GM12878 (cell line): ENCODE measurements at regions not wholly inside any gene's neighbourhood (a gene's known extent, or its start where the extent isn't known, plus 50 kb on each side); places are given as distances from the start of the nearest gene placed in this dataset.

ENCODE experiments used
- ATAC-seq: fragments of 200-7000 bp; cut with Tn5 transposase; 3 replicates; pipeline ENCODE4 v1.9.1; 2020; ENCODE audit warnings: mild to moderate bottlenecking, moderate library complexity
- BruUV-seq: library from RNA; stranded (reverse); fragments of 400-500 nt; replicated peaks from 2 replicates; lab custom pipeline; 2021; lab: Mats Ljungman, UMichigan
- CTCF ChIA-PET: fragments of 300-600 bp; sonication (Branson Sonifier 250); formaldehyde crosslinking; extraction: SDS; loops from one replicate; lab custom pipeline; 2021; ENCODE audit warnings: inconsistent platforms; lab: Yijun Ruan, JAX
- POLR2A ChIA-PET: fragments of 350-600 bp; formaldehyde crosslinking; extraction: SDS; loops from one replicate; lab custom pipeline; 2021; ENCODE audit warnings: inconsistent platforms; lab: Charles Lee
- RAD21 ChIA-PET: fragments of 300-600 bp; sonication (Branson Sonifier 250); formaldehyde crosslinking; loops from one replicate; lab custom pipeline; 2023; ENCODE audit warnings: antibody characterized with exemption; ENCODE audit not compliant: unreplicated experiment; lab: Charles Lee
- SMC1A ChIA-PET: fragments of 300-600 bp; sonication (Branson Sonifier 250); formaldehyde crosslinking; loops from one replicate; lab custom pipeline; 2023; ENCODE audit not compliant: unreplicated experiment, uncharacterized antibody; lab: Charles Lee
- DNase-seq: peaks from one replicate; pipeline ENCODE4 v3.0.0-alpha.2; 2011; ENCODE audit warnings: low read depth, low spot score
- FAIRE-seq: peaks from 3 replicates; lab custom pipeline; 2011; peaks lifted over from hg19 to GRCh38; lab: Jason Lieb, UNC
- H2AFZ ChIP-seq: 2 replicates; pipeline ENCODE4 v1.6.0; 2011; ENCODE audit warnings: low read depth, low read length, control low read depth; ENCODE audit not compliant: control insufficient read depth
- H3K27ac ChIP-seq: 2 replicates; pipeline ENCODE4 v1.5.1; 2011; ENCODE audit warnings: control low read depth; ENCODE audit not compliant: control insufficient read depth, insufficient read depth
- H3K27me3 ChIP-seq, 2 experiments: replicated peaks in 1 of 2; 2 replicates each; pipeline versions ENCODE4 v1.6.0 to v1.6.1; 2011; ENCODE audit warnings: low read length in 1 of 2; ENCODE audit not compliant: control insufficient read depth in 2 of 2, insufficient read depth in 2 of 2
- H3K36me3 ChIP-seq, 2 experiments: 2 replicates each; pipeline ENCODE4 v1.5.1; 2011; ENCODE audit warnings: low read length in 1 of 2; ENCODE audit not compliant: control insufficient read depth in 2 of 2, insufficient read depth in 2 of 2
- H3K4me1 ChIP-seq: 2 replicates; pipeline ENCODE4 v1.6.1; 2011; ENCODE audit warnings: mild to moderate bottlenecking, low read length, moderate library complexity, mixed read lengths; ENCODE audit not compliant: control insufficient read depth, insufficient read depth
- H3K4me2 ChIP-seq: 2 replicates; pipeline ENCODE4 v1.6.0; 2011; ENCODE audit warnings: control low read depth; ENCODE audit not compliant: control insufficient read depth, insufficient read depth
- H3K4me3 ChIP-seq: fragments of 200-600 bp; sonication (generic); 2 replicates; pipeline ENCODE4 v1.5.1; 2016
- H3K79me2 ChIP-seq: 2 replicates; pipeline ENCODE4 v1.6.0; 2011; ENCODE audit warnings: low read length; ENCODE audit not compliant: control insufficient read depth, insufficient read depth
- H3K9ac ChIP-seq: 2 replicates; pipeline ENCODE4 v1.8.0; 2011; ENCODE audit warnings: low read length, control low read depth, mixed read lengths; ENCODE audit not compliant: control insufficient read depth, insufficient read depth
- H3K9me3 ChIP-seq: replicated peaks from 3 replicates; pipeline ENCODE4 v1.5.1; 2011; ENCODE audit warnings: mild to moderate bottlenecking, low read length; ENCODE audit not compliant: control insufficient read depth, insufficient read depth
- H4K20me1 ChIP-seq: 2 replicates; pipeline ENCODE4 v1.6.0; 2011; ENCODE audit not compliant: control insufficient read depth, insufficient read depth
- ASH2L ChIP-seq: fragments of 300-600, 200-600 bp; sonication (generic); IDR thresholded peaks from 2 replicates; pipeline ENCODE4 v1.6.1; 2017; ENCODE audit warnings: low read depth, mild to moderate bottlenecking, borderline replicate concordance
- ETV6 ChIP-seq, 2 experiments: fragments of 450-650 bp in 1 of 2; IDR thresholded peaks in 1 of 2; conservative IDR thresholded peaks in 1 of 2; 2 replicates each; pipeline ENCODE4 v1.6.1; 2014; ENCODE audit warnings: antibody characterized with exemption in 1 of 2, borderline replicate concordance in 1 of 2, low read depth in 1 of 2, mild to moderate bottlenecking in 1 of 2, moderate library complexity in 1 of 2
- HCFC1 ChIP-seq: fragments of 150-350 bp; IDR thresholded peaks from 2 replicates; pipeline ENCODE4 v1.6.1; 2014; ENCODE audit warnings: low read length
- IKZF2 ChIP-seq, 2 experiments: fragments of 450-650 bp; IDR thresholded peaks; 2 replicates each; pipeline ENCODE4 v1.6.1; 2017; ENCODE audit warnings: mild to moderate bottlenecking in 2 of 2, moderate library complexity in 2 of 2
- KAT2A ChIP-seq: conservative IDR thresholded peaks from 2 replicates; pipeline ENCODE4 v1.6.1; 2011; ENCODE audit warnings: low read depth, low read length; ENCODE audit not compliant: control insufficient read depth
- MEF2B ChIP-seq: fragments of 450-650 bp; IDR thresholded peaks from 2 replicates; pipeline ENCODE4 v1.6.1; 2018; ENCODE audit warnings: mild to moderate bottlenecking, moderate library complexity; ENCODE audit not compliant: partially characterized antibody, poor library complexity, severe bottlenecking
- NR2F1 ChIP-seq: fragments of 450-650 bp; conservative IDR thresholded peaks from 2 replicates; pipeline ENCODE4 v1.6.1; 2017; ENCODE audit warnings: mild to moderate bottlenecking
- PAX5 ChIP-seq: IDR thresholded peaks from 2 replicates; pipeline ENCODE4 v1.6.1; 2011; ENCODE audit warnings: low read depth, low read length, borderline replicate concordance
- RCOR1 ChIP-seq: conservative IDR thresholded peaks from 2 replicates; pipeline ENCODE4 v1.6.1; 2012; ENCODE audit warnings: low read depth, low read length, improper control_type of control experiment
- SMARCA5 ChIP-seq: fragments of 450-650 bp; IDR thresholded peaks from 2 replicates; pipeline ENCODE4 v1.6.1; 2017; ENCODE audit warnings: mild to moderate bottlenecking
- SMC3 ChIP-seq: IDR thresholded peaks from 2 replicates; pipeline ENCODE4 v1.6.1; 2011; ENCODE audit warnings: low read length, improper control_type of control experiment, borderline replicate concordance
- SPI1 ChIP-seq: IDR thresholded peaks from 2 replicates; pipeline ENCODE4 v1.6.1; 2011; ENCODE audit warnings: low read depth, mild to moderate bottlenecking, low read length, moderate library complexity, borderline replicate concordance; ENCODE audit not compliant: insufficient read depth
- SREBF1 ChIP-seq: IDR thresholded peaks from 2 replicates; pipeline ENCODE4 v1.6.1; 2012; ENCODE audit warnings: mild to moderate bottlenecking, low read length
- SREBF2 ChIP-seq: IDR thresholded peaks from 2 replicates; pipeline ENCODE4 v1.6.1; 2012; ENCODE audit warnings: mild to moderate bottlenecking, low read length
- SUZ12 ChIP-seq: fragments of 200-600 bp; sonication (generic); IDR thresholded peaks from one replicate; pipeline ENCODE4 v1.6.1; 2018; ENCODE audit warnings: antibody characterized with exemption, mild to moderate bottlenecking; ENCODE audit not compliant: unreplicated experiment
- TAF1 ChIP-seq: IDR thresholded peaks from 2 replicates; pipeline ENCODE4 v1.6.1; 2011; ENCODE audit warnings: mild to moderate bottlenecking, low read depth, low read length, borderline replicate concordance
- ZNF622 ChIP-seq: fragments of 450-650 bp; IDR thresholded peaks from 2 replicates; pipeline ENCODE4 v1.6.1; 2017; ENCODE audit warnings: mild to moderate bottlenecking, inconsistent platforms
- WGBS: methylation state at CpG from one replicate; pipeline ENCODE4 v1.1.6; 2016; ENCODE audit warnings: low lambda C conversion rate; ENCODE audit not compliant: insufficient replicate concordance, insufficient coverage; ENCODE audit errors: missing lambda C conversion rate; 5-methylcytosine and 5-hydroxymethylcytosine counted together
- in situ Hi-C: fragments of 300-500 bp; cut with MboI; formaldehyde crosslinking; loops from 9 replicates; pipeline ENCODE4 v1.14.3; 2018; ENCODE audit warnings: mixed read lengths
- intact Hi-C: fragments of 100-400 bp; cut with micrococcal nuclease; formaldehyde crosslinking; loops from one replicate; pipeline ENCODE4 v1.14.2; 2022; ENCODE audit not compliant: unreplicated experiment
- TF ChIP-seq, protein P1 (sequence below): fragments of 450-650 bp; conservative IDR thresholded peaks from 2 replicates; pipeline ENCODE4 v1.6.1; 2017; ENCODE audit warnings: mild to moderate bottlenecking, moderate library complexity
- TF ChIP-seq, protein P2 (sequence below): fragments of 450-650 bp; IDR thresholded peaks from 2 replicates; pipeline ENCODE4 v1.6.1; 2017; ENCODE audit warnings: low read depth, mild to moderate bottlenecking, moderate library complexity
- TF ChIP-seq, protein P3 (sequence below): IDR thresholded peaks from 2 replicates; pipeline ENCODE4 v1.6.1; 2011; ENCODE audit warnings: low read depth, mild to moderate bottlenecking, low read length, moderate library complexity, borderline replicate concordance; ENCODE audit errors: extremely low read depth
- TF ChIP-seq, protein P4 (sequence below): fragments of 450-650 bp; IDR thresholded peaks from 2 replicates; pipeline ENCODE4 v1.6.1; 2017; ENCODE audit warnings: borderline replicate concordance

DNA sequence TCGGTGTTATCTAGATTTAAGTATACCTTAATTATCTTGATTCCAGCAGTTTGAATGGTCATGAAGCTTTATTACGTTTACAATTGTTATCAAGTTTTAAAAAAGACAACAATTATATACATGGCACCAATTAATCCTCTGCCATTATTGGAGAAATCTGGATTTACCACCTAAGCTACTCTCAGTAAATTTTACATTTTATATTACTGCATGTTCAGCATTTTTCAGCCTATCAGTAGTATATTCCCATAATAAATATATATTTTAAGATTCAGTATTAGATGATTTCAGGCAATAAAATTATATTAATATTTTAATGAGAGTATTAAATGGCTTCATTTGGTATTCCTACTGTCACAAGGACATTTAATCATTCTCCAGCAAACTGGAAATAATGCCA, 264.5 kb upstream of the PRDM9 start (continued):
- TF ChIP-seq IKZF2 (IDR thresholded peaks at IDR 0.05) (no peak), NR2F1 (no peak), MEF2B (no peak), SREBF1 (no peak), RCOR1 (no peak), KAT2A (no peak), SPI1 (no peak), PAX5 (no peak), ASH2L (no peak), SMC3 (no peak), SUZ12 (no peak)
- TF ChIP-seq, protein P1, sequence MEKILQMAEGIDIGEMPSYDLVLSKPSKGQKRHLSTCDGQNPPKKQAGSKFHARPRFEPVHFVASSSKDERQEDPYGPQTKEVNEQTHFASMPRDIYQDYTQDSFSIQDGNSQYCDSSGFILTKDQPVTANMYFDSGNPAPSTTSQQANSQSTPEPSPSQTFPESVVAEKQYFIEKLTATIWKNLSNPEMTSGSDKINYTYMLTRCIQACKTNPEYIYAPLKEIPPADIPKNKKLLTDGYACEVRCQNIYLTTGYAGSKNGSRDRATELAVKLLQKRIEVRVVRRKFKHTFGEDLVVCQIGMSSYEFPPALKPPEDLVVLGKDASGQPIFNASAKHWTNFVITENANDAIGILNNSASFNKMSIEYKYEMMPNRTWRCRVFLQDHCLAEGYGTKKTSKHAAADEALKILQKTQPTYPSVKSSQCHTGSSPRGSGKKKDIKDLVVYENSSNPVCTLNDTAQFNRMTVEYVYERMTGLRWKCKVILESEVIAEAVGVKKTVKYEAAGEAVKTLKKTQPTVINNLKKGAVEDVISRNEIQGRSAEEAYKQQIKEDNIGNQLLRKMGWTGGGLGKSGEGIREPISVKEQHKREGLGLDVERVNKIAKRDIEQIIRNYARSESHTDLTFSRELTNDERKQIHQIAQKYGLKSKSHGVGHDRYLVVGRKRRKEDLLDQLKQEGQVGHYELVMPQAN = no peak

DNA sequence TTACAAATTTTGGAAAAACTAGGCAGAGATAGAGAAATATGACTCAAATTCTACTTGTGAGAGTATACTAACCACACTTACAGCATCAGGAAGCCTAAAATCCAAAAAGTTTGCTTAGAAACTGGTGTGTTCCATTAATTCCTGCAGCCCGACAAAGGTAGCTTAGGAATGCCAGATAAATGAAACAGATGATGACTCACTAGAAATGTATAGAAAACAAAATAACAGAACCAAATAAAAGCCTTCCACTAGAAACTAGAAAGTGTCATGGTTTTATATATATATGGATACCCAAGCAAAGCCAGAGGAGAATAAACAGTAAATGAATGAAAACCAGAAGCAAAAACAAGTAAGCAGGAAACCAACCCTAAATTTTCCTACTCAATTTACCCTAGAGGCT, 272.2 kb upstream of the PRDM9 start:
- no peaks in the 10 kb centered on the region for H4K20me1 ChIP-seq
- ChIA-PET RAD21 (interaction anchor here (0.7 kb wide), 1 partner anchor 974 kb away, joined by 3 read pairs; no protein-coding TSS in a partner anchor), POLR2A (no interaction called here), SMC1A (no interaction called here), CTCF (no interaction called here)
- no TSS peak for BruUV-seq
- H3K27ac ChIP-seq = no peak overlapping the region
- DNase-seq = no peak
- H3K36me3 ChIP-seq = no peaks in the 10 kb centered on the region
- H3K4me1 ChIP-seq = no peaks in the 10 kb centered on the region
- no peaks in the 10 kb centered on the region for H3K79me2 ChIP-seq
- FAIRE-seq = no peak
- no peaks in the 10 kb centered on the region for H3K27me3 ChIP-seq
- in situ Hi-C loops = no loop called here
- ATAC-seq = no peak
- 31% methylated on average over 1 of the region's 1 CpG for WGBS
- no peak overlapping the region for H3K9ac ChIP-seq
- no peaks in the 10 kb centered on the region for H3K9me3 ChIP-seq
- H3K4me2 ChIP-seq = no peak overlapping the region
- no peak overlapping the region for H3K4me3 ChIP-seq
- no peak overlapping the region for H2AFZ ChIP-seq
- intact Hi-C loops = no loop called here
- no peak for TF ChIP-seq ETV6 (conservative IDR thresholded peaks at IDR 0.05 in 1 of 2, IDR thresholded peaks at IDR 0.05 in 1 of 2; ENCODE audit: borderline replicate concordance in 1 of 2, low read depth in 1 of 2)
- TF ChIP-seq SMARCA5 = no peak
- TF ChIP-seq TAF1 = no peak
- no peak for TF ChIP-seq HCFC1
- no peak for TF ChIP-seq ZNF622
- TF ChIP-seq, protein P2, sequence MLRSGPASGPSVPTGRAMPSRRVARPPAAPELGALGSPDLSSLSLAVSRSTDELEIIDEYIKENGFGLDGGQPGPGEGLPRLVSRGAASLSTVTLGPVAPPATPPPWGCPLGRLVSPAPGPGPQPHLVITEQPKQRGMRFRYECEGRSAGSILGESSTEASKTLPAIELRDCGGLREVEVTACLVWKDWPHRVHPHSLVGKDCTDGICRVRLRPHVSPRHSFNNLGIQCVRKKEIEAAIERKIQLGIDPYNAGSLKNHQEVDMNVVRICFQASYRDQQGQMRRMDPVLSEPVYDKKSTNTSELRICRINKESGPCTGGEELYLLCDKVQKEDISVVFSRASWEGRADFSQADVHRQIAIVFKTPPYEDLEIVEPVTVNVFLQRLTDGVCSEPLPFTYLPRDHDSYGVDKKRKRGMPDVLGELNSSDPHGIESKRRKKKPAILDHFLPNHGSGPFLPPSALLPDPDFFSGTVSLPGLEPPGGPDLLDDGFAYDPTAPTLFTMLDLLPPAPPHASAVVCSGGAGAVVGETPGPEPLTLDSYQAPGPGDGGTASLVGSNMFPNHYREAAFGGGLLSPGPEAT = no peak
- TF ChIP-seq, protein P3, sequence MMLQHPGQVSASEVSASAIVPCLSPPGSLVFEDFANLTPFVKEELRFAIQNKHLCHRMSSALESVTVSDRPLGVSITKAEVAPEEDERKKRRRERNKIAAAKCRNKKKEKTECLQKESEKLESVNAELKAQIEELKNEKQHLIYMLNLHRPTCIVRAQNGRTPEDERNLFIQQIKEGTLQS = no peak
- TF ChIP-seq, protein P4, sequence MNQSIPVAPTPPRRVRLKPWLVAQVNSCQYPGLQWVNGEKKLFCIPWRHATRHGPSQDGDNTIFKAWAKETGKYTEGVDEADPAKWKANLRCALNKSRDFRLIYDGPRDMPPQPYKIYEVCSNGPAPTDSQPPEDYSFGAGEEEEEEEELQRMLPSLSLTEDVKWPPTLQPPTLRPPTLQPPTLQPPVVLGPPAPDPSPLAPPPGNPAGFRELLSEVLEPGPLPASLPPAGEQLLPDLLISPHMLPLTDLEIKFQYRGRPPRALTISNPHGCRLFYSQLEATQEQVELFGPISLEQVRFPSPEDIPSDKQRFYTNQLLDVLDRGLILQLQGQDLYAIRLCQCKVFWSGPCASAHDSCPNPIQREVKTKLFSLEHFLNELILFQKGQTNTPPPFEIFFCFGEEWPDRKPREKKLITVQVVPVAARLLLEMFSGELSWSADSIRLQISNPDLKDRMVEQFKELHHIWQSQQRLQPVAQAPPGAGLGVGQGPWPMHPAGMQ = no peak
- no peak for TF ChIP-seq SREBF2
